Epithelial cell of prostate (primary cell): ENCODE measurements at regions not wholly inside any gene's neighbourhood (a gene's known extent, or its start where the extent isn't known, plus 50 kb on each side); places are given as distances from the start of the nearest gene placed in this dataset.

Experiments used
- DNase-seq: peaks from one replicate; pipeline ENCODE4 v3.0.0-alpha.2; 2011; ENCODE audit warnings: low read depth, low spot score
- H3K27ac ChIP-seq: fragments of 450-650 bp; 2 replicates; pipeline ENCODE4 v1.5.1; 2017; ENCODE audit warnings: mild to moderate bottlenecking

DNA sequence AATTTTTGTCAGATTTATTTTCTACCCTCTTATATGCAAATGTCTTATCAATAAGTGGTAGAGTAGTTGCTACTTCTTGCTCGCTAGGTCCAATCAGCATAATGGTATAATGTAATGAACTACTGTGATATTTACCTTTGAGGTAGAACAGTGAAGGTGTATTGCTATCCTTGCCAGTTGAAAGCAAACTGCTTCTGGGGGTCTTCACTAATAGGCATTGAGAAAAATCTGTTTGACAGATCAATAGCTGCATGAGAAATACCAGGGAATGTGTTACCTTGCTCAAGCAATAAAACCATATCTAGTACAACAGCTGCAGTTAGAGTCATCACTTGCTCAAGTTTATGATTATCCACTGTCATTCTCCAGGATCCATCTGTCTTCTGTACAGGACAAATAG is 50.1 kb upstream of the EFEMP1 start:
- H3K27ac ChIP-seq: no peak overlapping the region
- DNase-seq: no peak

DNA sequence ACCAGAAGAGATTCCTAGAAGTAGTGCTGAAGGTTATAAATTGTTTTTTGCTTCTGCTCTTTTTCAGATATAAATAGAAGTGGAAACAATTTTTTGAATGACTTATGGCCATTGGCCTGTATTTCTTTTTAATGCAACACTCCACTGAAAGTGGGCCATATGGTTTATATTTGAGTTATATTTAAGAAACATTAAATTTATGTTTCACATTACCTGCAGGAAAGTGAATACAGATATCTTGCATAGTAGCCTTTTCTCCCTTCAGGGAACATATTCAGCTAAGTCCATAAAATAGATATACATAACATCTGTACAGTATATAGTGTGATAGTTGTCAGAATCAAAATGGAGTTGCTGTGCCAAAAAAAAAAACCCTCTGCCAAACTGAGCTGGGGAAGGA is 53.1 kb upstream of the EFEMP1 start:
- no peak for DNase-seq

DNA sequence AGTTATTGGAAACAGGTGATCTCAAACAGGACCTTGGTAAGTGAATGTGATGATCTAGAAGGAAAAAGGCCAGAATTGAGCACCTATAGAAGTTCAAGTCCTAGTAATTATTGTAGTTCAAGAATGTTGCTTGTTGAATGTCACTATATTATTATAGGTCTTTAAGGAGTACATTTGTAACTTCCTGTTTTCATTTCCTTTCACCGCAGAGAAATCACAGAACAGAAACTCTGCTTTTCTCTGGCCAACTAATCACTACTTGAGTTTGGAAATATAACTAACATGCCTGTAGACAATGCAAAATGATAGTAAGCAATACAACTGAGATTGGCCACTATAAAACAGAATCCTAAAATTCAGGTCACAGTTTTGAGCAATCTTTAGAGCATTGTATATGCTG is 61.8 kb upstream of the EFEMP1 start:
- no peak overlapping the region for H3K27ac ChIP-seq

More for the DNA sequence above, 53.1 kb upstream of the EFEMP1 start:
- H3K27ac ChIP-seq: no peak overlapping the region

DNA sequence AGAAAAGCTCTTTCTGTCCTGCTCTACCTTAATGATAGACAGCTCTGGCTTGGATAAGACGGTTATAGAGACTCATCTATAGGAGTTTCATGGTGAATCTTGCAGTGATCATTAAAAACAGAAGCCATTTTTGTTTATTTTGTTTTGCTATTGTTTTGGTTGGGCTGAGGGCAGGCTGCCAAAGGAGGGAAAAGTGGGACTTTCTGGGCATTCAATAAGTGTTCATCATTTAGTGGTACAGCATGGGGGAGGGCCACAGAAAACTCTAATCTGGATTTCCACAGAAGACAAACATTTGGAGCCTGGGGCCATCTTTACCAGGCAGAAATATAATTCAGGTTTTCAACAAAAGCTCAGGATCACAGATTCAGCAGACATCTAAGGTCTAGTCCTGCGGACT is 62.4 kb upstream of the EFEMP1 start:
- no peak for DNase-seq
- H3K27ac ChIP-seq: no peak overlapping the region

More for the DNA sequence above, 61.8 kb upstream of the EFEMP1 start:
- no peak for DNase-seq

GRCh38 chr2:55986700-55987440 is 63.3 kb upstream of the EFEMP1 start:
- H3K27ac ChIP-seq: no peak overlapping the region
- DNase-seq: no peak

DNA sequence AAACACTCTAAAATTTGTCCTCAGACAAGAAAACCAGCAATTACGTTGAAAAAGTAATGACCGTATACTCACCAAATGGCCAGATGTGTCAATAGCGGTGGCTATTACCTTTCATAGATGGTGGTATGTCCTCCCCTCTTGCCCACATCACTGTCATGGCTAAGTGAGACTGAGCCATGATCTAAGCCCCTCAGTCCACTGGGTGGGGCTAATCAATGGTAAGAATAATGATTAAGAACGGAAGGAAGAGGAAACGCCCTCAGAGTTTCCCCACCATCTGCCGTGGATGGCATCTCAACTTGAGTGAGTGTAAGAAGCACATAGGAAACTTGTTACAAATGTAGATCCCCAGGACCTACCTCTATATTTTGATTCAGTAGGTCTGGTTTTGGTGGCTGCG is 65.8 kb upstream of the EFEMP1 start:
- no peak overlapping the region for H3K27ac ChIP-seq
- DNase-seq: no peak

DNA sequence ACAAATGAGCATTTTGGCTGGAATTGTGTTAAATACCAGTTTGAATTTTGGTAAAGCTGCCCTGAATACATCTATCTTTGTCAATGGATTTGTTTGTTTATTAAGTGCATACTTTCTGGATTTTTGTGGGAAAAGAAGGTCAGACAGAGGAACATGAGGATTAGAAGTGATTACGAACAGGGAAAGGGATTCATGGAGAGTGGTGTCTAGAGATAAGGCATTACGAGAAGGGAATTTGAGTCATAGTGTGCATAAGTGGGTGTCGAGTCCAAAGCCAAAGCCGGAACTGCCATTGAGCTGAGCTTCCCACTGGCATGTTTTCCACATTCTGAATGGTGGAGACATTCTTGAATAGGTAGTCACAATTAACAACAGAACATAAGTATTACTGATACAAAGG is 68.9 kb upstream of the EFEMP1 start:
- DNase-seq: peak; percentile 77
- peak overlapping the region; percentile 9 for H3K27ac ChIP-seq

DNA sequence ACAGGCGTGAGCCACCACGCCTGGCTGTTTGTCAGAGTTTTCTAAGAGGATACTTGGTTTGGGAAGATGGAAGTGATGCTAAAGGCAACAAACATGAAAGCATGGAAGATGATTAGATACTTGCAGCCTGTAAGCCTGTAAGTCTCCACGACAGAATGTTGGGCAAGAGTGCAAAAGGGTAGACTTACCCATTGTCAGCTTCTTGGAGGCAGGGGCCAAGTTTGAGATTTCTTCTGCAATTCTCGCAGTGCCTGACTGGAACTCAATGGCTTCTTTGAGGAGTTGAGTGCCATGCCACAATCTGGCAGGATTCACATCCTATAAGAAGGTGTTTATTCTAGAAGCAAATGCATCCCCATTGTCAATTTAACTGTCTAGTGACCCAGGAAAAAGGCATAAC is 70.1 kb upstream of the EFEMP1 start:
- H3K27ac ChIP-seq: no peak overlapping the region
- DNase-seq: no peak

GRCh38 chr2:55995211-55995610 is 71.6 kb upstream of the EFEMP1 start:
- no peak overlapping the region for H3K27ac ChIP-seq
- no peak for DNase-seq

- H3K27ac ChIP-seq: no peak overlapping the region
These were observed 72.3 kb upstream of the EFEMP1 start for GRCh38 chr2:55995902-55996301.

DNA sequence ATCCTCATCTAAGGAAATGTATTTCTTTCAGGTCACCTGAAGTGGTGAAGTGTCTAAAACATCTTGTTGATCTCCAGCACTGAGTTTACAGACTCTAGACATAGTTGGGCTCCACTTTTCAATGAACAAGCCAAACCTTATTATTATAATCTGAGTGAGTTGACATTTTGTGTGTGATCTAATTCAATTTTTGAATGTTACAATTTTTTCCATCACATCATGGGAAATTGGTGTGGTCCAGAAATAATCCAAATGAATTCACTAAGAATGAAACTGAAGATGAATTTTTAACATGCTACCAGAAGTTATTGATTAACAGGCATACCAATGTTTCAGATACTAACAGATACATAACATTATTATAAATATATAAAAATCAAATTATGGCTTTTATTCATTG is 75.6 kb upstream of the EFEMP1 start:
- DNase-seq: no peak
- H3K27ac ChIP-seq: no peak overlapping the region

More at GRCh38 chr2:55995902-55996301, 72.3 kb upstream of the EFEMP1 start:
- no peak for DNase-seq

GRCh38 chr2:55999790-56000189 is 76.2 kb upstream of the EFEMP1 start:
- no peak for DNase-seq

GRCh38 chr2:56001947-56002346 is 78.4 kb upstream of the EFEMP1 start:
- no peak overlapping the region for H3K27ac ChIP-seq
- DNase-seq: no peak

More at GRCh38 chr2:55999790-56000189, 76.2 kb upstream of the EFEMP1 start:
- no peak overlapping the region for H3K27ac ChIP-seq

DNA sequence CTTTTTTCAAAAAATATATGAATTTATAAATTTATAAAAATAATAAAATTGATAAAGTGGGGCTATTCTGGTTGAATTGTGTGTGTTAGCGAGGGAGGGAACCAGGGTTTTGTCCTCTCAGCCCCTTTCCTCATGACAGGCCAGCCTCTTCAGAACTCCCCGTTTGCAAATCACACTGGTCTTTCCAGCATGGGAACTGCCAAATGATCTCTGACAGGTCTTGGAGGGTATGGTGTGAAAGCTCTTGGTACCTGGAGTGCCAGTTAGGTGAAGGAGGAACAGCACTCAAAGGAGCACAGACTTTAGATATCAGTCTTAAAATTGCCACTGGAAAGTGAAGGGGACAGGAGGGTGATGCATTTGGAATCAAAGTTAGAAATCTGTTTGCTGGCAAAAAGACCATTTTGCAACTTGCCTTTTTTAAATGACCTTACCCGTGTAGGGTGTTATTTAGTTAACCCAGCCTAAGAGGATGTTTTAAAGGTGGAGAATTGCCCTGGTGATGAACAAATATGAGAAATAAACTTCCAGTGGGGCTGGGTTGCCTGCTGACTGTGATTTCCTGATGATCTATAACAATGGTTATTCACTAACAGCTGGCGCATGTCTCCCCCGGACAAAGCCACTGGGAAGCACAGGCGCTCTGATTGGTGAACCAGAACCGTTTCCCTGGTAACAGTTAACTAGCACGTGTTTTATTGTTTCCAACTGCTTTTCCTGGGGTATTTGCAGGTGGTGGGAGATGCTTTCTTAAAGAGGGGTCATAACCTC is 85.3 kb upstream of the EFEMP1 start:
- no peak overlapping the region for H3K27ac ChIP-seq
- DNase-seq: no peak

DNA sequence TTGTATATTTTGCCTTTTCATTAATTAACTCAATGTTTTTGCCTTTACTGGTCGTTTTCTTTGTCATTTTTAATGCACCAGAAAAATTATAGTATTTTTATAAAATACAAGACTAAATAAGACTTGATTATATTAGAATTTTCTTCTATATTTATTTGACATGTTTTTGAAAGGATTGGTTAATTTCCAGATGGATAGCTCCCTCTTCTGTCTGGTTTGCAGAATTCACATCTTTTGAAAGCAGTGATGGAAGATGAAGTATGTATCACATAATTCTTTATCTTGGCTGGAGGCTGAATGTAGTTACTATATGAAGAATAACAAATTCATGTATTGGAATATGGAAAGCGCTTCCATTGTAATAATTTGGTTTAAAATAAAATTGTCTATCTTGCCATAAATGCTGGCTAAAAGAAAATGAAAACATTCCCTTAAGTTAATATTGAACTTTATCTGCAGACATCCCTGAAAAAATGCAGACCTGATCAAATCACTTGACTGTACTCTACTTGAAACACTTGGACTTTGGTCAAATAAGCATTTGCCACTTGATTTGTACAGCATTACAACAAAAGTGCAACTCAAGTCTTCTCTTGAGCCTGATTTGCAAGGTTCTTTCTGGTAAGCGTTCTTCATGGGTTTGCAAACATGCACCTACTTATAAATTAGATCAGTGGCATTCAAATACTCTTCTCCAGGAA is 86.3 kb upstream of the EFEMP1 start:
- H3K27ac ChIP-seq: no peak overlapping the region
- DNase-seq: no peak

- no peak for DNase-seq
- no peak overlapping the region for H3K27ac ChIP-seq
These were observed 88.0 kb upstream of the EFEMP1 start for GRCh38 chr2:56011624-56012023.

GRCh38 chr2:56012221-56012765 is 88.7 kb upstream of the EFEMP1 start:
- no peak overlapping the region for H3K27ac ChIP-seq
- no peak for DNase-seq

DNA sequence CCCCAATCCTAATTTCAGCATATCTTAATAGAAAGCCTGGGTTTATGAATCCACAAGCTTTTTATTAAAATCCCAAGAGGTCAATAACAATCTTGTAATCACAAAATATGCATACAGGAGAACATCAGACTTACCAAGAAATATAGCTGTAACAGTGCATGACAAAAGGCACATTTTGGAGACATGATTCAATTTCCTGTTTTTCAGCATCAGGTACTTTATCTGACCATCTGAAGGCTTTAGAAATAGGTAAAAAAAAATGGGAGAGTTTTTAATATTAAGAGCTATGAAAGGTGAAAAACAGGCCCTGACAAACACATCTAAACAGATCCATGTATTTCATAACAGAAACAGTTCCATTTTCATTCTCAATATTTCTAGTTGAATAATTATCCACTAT is 89.9 kb upstream of the EFEMP1 start:
- no peak for DNase-seq
- no peak overlapping the region for H3K27ac ChIP-seq

DNA sequence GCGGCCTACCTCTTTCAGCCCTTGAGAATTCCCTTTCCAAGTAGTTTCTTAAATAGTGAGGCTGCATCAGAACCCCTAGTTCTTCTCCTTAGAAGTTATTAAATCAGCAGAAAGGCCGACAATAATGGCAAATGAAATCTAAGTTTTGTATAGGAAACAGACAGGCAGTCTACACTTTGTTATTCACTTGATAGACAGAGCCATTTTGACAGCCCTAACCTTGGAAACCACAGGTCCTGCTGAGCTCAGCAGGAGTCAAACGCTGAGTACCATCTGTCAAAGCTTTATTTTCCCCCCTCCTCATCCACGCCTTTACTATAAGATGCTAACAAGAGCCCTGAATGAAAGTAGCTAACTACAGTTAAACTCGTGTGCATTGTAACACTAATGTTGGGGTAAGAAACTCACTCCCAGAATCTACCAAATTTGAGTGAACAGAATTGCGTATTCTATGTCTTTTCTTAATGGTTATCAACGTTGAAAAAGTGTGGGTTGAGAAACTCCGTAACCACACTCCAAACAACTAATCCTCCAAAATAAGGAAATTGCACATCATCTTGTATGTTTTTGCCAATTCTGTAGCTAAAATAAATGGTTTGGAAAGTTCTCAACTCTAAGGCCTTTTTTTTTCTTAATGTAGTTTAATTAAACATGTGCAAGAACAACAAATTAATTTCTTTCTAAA is 90.6 kb upstream of the EFEMP1 start:
- no peak overlapping the region for H3K27ac ChIP-seq
- no peak for DNase-seq

- H3K27ac ChIP-seq: no peak overlapping the region
- no peak for DNase-seq
These were observed 92.1 kb upstream of the EFEMP1 start for GRCh38 chr2:56015711-56016115.
